SU-DHL-6 (cell line): ENCODE measurements at regions not wholly inside any gene's neighbourhood (a gene's known extent, or its start where the extent isn't known, plus 50 kb on each side); places are given as distances from the start of the nearest gene placed in this dataset.

Experiments
- EZH2phosphoT487 ChIP-seq: fragments of 200-600 bp; sonication (generic), shearing (Covaris generic); conservative IDR thresholded peaks from 2 replicates; pipeline ENCODE4 v1.6.1; 2018; ENCODE audit warnings: mild to moderate bottlenecking, antibody characterized with exemption, low read length, moderate library complexity, mixed read lengths
- TF ChIP-seq, protein P1 (sequence below): fragments of 200-600 bp; sonication (generic); IDR thresholded peaks from one replicate; pipeline ENCODE4 v1.5.1; 2017; ENCODE audit warnings: antibody characterized with exemption, mild to moderate bottlenecking, low read length, moderate library complexity; ENCODE audit not compliant: insufficient read depth, poor library complexity, severe bottlenecking

DNA sequence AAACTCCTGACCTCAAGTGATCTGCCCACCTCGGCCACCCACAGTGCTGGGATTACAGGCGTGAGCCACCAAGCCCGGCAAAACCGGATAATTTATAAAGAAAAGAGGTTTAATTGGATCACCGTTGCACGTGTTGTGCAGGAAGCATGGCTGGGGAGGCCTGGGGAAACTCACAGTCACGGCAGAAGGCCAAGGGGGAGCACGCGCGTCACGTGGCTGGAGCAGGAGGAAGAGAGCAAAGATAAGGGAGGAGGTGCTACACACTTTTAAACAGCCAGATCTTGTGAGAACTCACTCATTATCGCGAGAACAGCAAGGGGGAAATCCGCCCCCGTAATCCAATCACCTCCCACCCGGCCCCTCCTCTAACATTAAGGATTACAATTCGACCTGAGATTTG lies 177.9 kb upstream of the TENM3 start:
- TF ChIP-seq, protein P1, sequence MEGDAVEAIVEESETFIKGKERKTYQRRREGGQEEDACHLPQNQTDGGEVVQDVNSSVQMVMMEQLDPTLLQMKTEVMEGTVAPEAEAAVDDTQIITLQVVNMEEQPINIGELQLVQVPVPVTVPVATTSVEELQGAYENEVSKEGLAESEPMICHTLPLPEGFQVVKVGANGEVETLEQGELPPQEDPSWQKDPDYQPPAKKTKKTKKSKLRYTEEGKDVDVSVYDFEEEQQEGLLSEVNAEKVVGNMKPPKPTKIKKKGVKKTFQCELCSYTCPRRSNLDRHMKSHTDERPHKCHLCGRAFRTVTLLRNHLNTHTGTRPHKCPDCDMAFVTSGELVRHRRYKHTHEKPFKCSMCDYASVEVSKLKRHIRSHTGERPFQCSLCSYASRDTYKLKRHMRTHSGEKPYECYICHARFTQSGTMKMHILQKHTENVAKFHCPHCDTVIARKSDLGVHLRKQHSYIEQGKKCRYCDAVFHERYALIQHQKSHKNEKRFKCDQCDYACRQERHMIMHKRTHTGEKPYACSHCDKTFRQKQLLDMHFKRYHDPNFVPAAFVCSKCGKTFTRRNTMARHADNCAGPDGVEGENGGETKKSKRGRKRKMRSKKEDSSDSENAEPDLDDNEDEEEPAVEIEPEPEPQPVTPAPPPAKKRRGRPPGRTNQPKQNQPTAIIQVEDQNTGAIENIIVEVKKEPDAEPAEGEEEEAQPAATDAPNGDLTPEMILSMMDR, result no peak
- no peak for TF ChIP-seq EZH2phosphoT487
